SK-N-SH treated with all-trans-retinoic acid at 6 μM for 48 hours (cell line): ENCODE measurements at regions not wholly inside any gene's neighbourhood (a gene's known extent, or its start where the extent isn't known, plus 50 kb on each side); places are given as distances from the start of the nearest gene placed in this dataset.

Experiments used
- ATAC-seq: fragments of 200-7000 bp; cut with Tn5 transposase; 3 replicates; pipeline ENCODE4 v1.9.1; 2020; ENCODE audit warnings: mild to moderate bottlenecking, moderate library complexity
- ARNTL ChIP-seq: fragments of 450-650 bp; formaldehyde crosslinking; IDR thresholded peaks from 2 replicates; pipeline ENCODE4 v1.5.0; 2020; ENCODE audit warnings: low read depth, mild to moderate bottlenecking, moderate library complexity, borderline replicate concordance
- BACH2 ChIP-seq: fragments of 250-450 bp; sonication (Bioruptor Pico); IDR thresholded peaks from 2 replicates; pipeline ENCODE4 v1.9.0; 2021; ENCODE audit warnings: mild to moderate bottlenecking, borderline replicate concordance
- CSRNP3 ChIP-seq: fragments of 250-450 bp; sonication (Bioruptor Pico); IDR thresholded peaks from 2 replicates; pipeline ENCODE4 v1.5.1; 2021; ENCODE audit warnings: mild to moderate bottlenecking, moderate library complexity
- ESRRG ChIP-seq: fragments of 250-450 bp; sonication (Bioruptor Pico); IDR thresholded peaks from 2 replicates; pipeline ENCODE4 v1.6.1; 2021; ENCODE audit warnings: mild to moderate bottlenecking
- ISL1 ChIP-seq: fragments of 250-450 bp; sonication (Bioruptor Pico); IDR thresholded peaks from 2 replicates; pipeline ENCODE4 v2.1.2; 2022; ENCODE audit warnings: mild to moderate bottlenecking, moderate library complexity
- OSR1 ChIP-seq: fragments of 250-450 bp; sonication (Bioruptor Pico); IDR thresholded peaks from 2 replicates; pipeline ENCODE4 v1.8.0; 2022; ENCODE audit warnings: moderate library complexity, mild to moderate bottlenecking, inconsistent platforms
- PATZ1 ChIP-seq: fragments of 250-450 bp; sonication (Bioruptor Pico); IDR thresholded peaks from 2 replicates; pipeline ENCODE4 v1.8.0; 2020; ENCODE audit warnings: mild to moderate bottlenecking, moderate library complexity, borderline replicate concordance
- POU6F1 ChIP-seq: fragments of 250-450 bp; sonication (Bioruptor Pico); IDR thresholded peaks from 2 replicates; pipeline ENCODE4 v1.8.0; 2021; ENCODE audit warnings: low read depth, mild to moderate bottlenecking, moderate library complexity, borderline replicate concordance
- SNAI2 ChIP-seq: fragments of 250-450 bp; sonication (Bioruptor Pico); IDR thresholded peaks from 2 replicates; pipeline ENCODE4 v1.5.0; 2020; ENCODE audit warnings: mild to moderate bottlenecking, moderate library complexity
- TCF4 ChIP-seq: fragments of 250-450 bp; sonication (Bioruptor Pico); IDR thresholded peaks from 2 replicates; pipeline ENCODE4 v1.8.0; 2021; ENCODE audit warnings: mild to moderate bottlenecking, moderate library complexity, borderline replicate concordance
- TOX ChIP-seq: fragments of 250-450 bp; sonication (Bioruptor Pico); IDR thresholded peaks from 2 replicates; pipeline ENCODE4 v1.8.0; 2021; ENCODE audit warnings: mild to moderate bottlenecking, moderate library complexity, borderline replicate concordance
- ZFP30 ChIP-seq: fragments of 450-650 bp; formaldehyde crosslinking; IDR thresholded peaks from 2 replicates; pipeline ENCODE4 v1.5.0; 2022; ENCODE audit warnings: mild to moderate bottlenecking, moderate library complexity
- ZNF565 ChIP-seq: fragments of 450-650 bp; formaldehyde crosslinking; conservative IDR thresholded peaks from 2 replicates; pipeline ENCODE4 v1.5.0; 2020; ENCODE audit warnings: low read depth, mild to moderate bottlenecking, moderate library complexity
- ZNF70 ChIP-seq: fragments of 450-650 bp; formaldehyde crosslinking; IDR thresholded peaks from 2 replicates; pipeline ENCODE4 v1.5.0; 2020; ENCODE audit warnings: mild to moderate bottlenecking, moderate library complexity
- ZNF8 ChIP-seq: fragments of 450-650 bp; formaldehyde crosslinking; IDR thresholded peaks from 2 replicates; pipeline ENCODE4 v1.5.0; 2020; ENCODE audit warnings: mild to moderate bottlenecking, moderate library complexity
- TF ChIP-seq, protein P1 (sequence below): fragments of 250-450 bp; sonication (Bioruptor Pico); IDR thresholded peaks from 2 replicates; pipeline ENCODE4 v1.5.0; 2020; ENCODE audit warnings: mild to moderate bottlenecking, moderate library complexity

DNA sequence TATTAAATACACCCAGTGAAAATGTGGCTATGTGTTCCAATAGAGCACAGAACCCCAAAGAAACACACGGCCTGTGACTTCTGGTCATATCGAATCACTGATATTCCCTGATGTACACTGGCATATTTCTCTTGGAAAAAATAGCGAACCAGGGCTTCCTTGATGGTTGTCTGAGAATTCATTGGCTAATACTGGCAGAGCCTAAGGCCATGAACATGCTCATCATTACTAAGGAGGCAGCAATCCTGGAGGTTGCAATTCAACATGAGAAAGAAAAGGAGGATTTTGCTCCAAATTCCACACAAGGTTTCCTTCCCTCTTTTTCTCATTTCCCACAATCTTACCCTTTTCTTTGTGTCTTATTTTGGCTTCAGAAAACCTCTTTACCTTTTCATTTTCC, 212.9 kb upstream of the HMGA2 start (continued):
- TF ChIP-seq, protein P1, sequence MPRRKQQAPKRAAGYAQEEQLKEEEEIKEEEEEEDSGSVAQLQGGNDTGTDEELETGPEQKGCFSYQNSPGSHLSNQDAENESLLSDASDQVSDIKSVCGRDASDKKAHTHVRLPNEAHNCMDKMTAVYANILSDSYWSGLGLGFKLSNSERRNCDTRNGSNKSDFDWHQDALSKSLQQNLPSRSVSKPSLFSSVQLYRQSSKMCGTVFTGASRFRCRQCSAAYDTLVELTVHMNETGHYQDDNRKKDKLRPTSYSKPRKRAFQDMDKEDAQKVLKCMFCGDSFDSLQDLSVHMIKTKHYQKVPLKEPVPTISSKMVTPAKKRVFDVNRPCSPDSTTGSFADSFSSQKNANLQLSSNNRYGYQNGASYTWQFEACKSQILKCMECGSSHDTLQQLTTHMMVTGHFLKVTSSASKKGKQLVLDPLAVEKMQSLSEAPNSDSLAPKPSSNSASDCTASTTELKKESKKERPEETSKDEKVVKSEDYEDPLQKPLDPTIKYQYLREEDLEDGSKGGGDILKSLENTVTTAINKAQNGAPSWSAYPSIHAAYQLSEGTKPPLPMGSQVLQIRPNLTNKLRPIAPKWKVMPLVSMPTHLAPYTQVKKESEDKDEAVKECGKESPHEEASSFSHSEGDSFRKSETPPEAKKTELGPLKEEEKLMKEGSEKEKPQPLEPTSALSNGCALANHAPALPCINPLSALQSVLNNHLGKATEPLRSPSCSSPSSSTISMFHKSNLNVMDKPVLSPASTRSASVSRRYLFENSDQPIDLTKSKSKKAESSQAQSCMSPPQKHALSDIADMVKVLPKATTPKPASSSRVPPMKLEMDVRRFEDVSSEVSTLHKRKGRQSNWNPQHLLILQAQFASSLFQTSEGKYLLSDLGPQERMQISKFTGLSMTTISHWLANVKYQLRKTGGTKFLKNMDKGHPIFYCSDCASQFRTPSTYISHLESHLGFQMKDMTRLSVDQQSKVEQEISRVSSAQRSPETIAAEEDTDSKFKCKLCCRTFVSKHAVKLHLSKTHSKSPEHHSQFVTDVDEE = no peak
- no peak for TF ChIP-seq TCF4 (CRISPR knock-in tag)
- TF ChIP-seq, all 23 proteins: peak for 0

DNA sequence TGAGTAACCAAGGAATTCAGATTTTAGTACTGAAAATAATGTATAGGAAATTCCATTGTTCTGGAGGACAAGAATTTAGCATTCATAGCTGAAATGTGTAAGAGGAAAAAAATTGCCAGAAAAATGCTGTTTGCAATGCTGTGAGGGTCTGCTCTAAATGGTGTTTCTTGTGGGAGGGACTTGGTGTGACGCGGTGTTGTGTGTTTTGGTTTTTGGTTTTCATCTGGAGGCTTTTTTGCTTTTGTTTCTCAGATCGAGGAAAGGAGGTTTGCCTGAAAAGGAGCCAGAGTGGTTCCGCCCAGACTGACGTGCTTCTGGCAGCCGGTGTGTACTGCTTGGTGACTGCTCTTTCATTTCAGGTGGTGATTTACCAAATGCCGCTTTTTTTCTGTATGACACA, 211.8 kb upstream of the HMGA2 start:
- ATAC-seq = peak; percentile 5
- TF ChIP-seq, protein P1 = no peak
- TF ChIP-seq ZNF8 (CRISPR knock-in tag) = no peak
- TF ChIP-seq ESRRG = no peak
- TF ChIP-seq ISL1 = no peak
- TF ChIP-seq TOX (CRISPR knock-in tag) = no peak
- TF ChIP-seq ZFP30 = no peak
- TF ChIP-seq BACH2 (CRISPR knock-in tag) = no peak
- no peak for TF ChIP-seq PATZ1 (CRISPR knock-in tag)
- no peak for TF ChIP-seq ZNF70 (CRISPR knock-in tag)
- TF ChIP-seq TCF4 (CRISPR knock-in tag) = no peak

DNA sequence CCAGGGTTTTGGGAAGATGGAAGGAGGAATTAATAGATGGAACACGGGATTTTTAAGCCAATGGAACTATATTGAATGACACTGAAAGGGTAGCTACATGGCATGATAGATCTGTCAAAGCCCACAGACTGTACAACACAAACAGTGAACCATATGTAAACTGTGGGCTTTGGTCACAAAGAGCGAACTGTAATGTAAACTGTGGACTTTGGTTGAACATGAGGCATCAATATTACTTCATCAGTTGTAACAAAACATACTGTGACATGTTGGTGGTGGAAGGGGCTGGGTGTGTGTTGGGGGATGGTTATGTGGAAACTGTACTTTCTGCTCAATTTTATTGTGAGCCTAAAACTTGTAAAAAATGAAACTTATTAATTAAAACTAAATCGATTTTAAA, 210.6 kb upstream of the HMGA2 start:
- no peak for ATAC-seq
- TF ChIP-seq ARNTL (CRISPR knock-in tag) (no peak), ZFP30 (no peak), CSRNP3 (CRISPR knock-in tag) (no peak)

DNA sequence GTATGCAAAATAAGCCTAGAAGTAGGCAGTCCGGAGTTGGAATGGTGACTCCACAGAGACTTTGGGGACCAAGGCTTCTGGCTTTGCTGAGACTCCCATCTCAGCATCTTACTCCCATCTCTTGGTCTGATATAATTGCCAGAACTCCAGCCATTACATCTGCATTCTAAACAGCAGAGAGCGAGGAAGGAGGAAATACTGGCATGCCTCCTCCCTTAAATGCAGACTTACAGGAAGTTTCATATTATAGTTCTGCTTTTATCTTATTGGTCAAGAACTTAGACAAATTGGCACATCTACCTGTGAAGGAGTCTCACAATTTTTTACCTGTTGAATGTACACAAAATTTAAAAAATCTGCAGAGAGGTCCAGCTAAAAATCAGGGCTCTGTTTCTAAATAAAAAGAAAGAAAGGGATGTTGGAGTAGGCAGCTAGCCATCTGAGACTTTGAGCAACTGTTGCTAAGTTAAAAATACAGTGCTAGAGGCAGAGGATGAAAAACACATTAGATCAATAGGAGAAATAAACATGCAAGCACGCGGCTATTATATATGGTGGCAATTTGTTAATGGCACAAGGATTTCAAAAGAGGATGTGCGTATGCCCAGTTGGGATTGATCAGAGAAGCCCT, 209.9 kb upstream of the HMGA2 start:
- TF ChIP-seq CSRNP3 (CRISPR knock-in tag) (no peak), ARNTL (CRISPR knock-in tag) (no peak), ZNF565 (no peak), TCF4 (CRISPR knock-in tag) (no peak), TOX (CRISPR knock-in tag) (no peak), ISL1 (no peak), ZFP30 (no peak), SNAI2 (CRISPR knock-in tag) (no peak), POU6F1 (CRISPR knock-in tag) (no peak), OSR1 (CRISPR knock-in tag) (no peak)
- no peak for ATAC-seq
